AG20443 (cell line): ENCODE measurements at regions not wholly inside any gene's neighbourhood (a gene's known extent, or its start where the extent isn't known, plus 50 kb on each side); places are given as distances from the start of the nearest gene placed in this dataset.

Source experiments
- DNase-seq: peaks from one replicate; pipeline ENCODE4 v3.0.0; 2012; ENCODE audit warnings: low spot score, mixed read lengths

- DNase-seq = no peak
Measured at GRCh38 chr15:45743426-45744235, 108.8 kb downstream of the SQOR start.

DNA sequence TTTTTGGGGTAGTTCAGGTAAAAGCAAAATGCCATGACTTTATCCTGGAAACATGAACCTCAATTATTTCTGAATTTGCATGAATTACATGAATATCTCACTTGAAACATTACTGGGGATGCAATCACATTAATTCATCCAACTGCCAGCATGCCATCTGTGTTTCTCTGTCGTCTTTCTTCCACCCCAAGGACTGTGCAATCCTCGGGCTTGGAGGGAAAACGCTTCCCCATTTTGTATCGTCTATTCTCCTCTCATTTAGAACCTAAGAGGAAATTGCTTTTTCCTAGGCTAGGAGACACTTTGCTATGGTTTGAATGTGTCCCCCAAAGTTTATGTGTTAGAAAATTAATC is 109.4 kb downstream of the SQOR start:
- DNase-seq = no peak

- DNase-seq = no peak
Measured at GRCh38 chr15:45747426-45747825, 112.6 kb downstream of the SQOR start.

DNA sequence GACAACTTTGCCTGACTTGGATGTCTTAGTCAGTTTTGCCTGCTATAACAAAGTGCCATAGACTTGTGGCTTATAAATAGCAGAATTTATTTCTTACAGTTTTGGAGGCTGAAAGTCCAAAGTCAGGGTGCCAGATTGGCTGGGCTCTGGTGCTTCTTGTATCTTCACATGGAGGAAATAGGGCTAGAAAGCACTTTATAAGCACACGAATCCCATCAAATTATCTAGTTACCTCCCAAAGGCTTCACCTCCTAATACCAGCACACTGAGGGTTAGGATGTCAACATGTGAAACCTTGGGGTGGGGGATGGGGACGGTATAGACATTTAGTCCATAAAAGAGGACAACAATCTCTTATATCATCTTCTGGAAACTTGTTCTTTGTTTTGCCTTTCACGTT is 116.8 kb downstream of the SQOR start:
- no peak for DNase-seq

GRCh38 chr15:45759936-45760335 is 125.1 kb downstream of the SQOR start:
- DNase-seq = no peak

- DNase-seq = no peak
Measured at GRCh38 chr15:45762726-45763125, 127.9 kb downstream of the SQOR start.

DNA sequence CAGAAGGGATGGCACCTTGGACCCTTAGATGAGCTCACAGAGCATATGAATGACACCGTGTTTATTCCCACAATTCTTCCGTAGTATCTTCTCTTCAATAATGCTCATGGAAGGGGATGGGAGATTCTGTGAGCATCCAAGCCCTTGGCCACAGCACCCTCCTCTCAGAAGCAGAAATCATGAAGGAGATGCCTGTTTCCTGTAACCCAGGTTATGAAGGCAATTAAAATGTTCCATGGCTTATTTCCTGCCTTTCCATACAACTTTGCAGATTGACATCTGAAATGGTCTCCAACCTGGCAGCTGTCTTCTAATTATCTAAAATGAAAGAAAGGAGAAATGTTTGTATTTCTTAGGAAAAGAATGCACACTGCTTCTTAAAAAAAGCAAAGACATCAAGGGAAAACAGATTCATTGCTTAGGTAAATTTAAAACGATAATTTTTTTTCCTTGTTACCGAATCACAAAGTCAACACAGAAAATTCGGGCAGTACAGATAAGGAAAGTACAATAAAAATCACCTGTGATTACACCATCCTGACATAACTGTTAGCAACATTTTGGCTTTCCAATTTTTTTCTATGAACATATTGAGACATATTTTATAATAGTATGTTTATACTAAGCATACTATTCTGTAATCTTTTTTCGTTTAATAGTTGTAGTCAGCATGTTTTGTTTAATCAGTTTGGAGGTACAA is 128.5 kb downstream of the SQOR start:
- DNase-seq = no peak

- no peak for DNase-seq
Measured at GRCh38 chr15:45773149-45773548, 138.3 kb downstream of the SQOR start.

- DNase-seq = no peak
Measured at GRCh38 chr15:45776772-45777171, 141.9 kb downstream of the SQOR start.

- no peak for DNase-seq
Measured at GRCh38 chr15:45777781-45778180, 143.0 kb downstream of the SQOR start.

DNA sequence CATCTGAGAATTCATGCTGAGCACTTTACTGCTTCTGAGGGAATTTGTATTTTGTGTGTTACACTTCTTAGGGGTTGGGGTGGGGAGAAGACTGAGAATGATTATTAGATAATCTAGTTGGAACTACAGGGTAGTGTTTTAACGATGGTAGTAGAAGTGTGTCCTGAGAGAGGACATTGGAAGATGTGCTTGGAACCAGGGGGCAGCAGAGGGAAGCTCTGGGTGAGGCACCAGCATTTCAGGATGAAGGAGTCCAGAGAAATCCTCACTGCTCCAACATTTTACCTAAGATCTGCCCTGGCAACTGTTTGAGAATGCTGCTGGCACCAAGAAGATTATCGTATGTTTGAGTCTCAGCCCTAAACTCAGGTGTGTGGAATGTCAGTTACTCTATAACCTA is 145.5 kb downstream of the SQOR start:
- DNase-seq = no peak

DNA sequence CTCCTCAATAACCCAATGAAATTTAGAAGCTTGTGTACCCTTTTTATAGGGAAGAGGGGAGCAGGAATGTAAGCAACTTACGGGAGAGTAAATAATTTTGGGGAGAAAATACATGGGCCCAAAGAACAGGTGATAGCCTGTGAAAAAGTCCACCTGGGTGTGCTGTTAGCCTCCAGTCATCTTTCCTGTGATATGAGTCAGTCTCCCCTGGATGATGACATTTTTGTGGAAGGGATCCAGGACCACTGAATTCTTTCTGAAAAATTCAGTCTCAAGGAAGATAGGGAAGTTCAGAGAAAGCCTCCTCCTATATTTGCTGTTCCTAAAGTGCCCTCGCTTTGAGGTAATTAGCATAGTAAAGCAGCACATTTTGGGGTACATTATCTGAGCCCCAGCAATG is 149.8 kb downstream of the SQOR start:
- no peak for DNase-seq

- no peak for DNase-seq
Measured at GRCh38 chr15:45785897-45786296, 151.1 kb downstream of the SQOR start.

GRCh38 chr15:45790325-45790943 is 155.6 kb downstream of the SQOR start:
- DNase-seq = peak; percentile 43

GRCh38 chr15:45794304-45794703 is 159.5 kb downstream of the SQOR start:
- DNase-seq = no peak

DNA sequence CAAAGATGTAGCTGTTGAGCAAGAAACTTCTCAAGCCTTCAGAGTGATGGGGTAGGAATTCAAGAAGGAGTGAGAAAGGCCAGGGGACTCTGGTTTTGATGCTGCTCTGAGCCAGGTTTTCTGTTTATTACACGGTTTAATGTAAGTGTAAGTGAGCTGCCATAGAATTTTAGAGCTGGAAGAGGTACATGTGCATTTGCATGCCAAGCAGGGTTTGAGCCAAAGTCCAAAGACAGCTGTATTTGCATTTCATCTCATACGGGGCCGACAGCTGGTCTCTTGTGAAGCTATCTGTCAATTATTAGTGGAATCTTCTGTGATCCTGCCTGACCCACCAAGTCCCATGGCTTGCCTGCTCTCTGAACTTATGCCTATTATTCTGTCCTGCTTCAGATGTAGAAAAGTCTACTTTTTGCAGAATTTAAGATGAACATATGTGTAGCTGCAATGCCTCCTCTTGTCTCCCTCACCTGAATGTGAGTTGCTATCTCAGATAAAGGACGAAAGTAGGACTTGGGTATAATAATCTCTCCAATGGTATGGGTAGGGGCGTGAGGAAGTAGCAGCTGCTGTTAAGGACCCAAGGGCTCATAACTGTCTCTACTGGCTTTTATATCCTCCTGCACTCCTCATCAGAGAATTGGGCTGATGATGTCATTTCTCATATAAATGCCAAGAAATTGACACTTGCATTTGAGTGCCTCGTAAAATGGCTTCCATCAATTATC is 160.0 kb downstream of the SQOR start:
- no peak for DNase-seq

DNA sequence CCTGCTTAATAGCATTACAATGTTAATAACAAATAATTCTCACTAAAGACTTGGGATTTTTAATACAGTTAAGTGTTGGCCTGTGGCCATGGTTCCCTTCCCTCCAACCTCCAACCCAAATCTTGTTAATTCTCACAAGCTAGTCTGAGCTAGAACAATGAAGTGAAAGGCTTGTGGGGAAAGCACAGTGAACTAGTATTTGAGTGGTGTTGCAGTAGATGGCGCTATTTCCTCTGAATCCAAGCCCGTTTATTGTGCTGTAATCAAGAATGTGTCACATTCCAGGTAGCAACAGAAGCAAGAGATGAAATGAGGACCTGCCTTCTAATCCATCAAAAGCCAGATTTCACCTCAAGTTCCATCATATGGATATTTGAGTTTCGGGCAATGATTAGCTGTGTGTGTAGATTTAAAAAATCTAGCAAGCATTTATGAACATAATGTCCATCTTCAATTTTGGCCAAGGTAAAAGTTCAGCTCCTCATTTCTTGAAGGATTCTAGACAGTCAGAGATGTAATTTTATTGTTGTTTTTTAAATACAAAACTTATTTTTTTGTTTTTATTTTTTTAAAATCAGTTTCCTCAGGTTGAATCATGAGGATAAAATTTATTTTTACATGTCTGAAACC is 160.7 kb downstream of the SQOR start:
- DNase-seq = no peak

- no peak for DNase-seq
Measured at GRCh38 chr15:45796433-45796832, 161.6 kb downstream of the SQOR start.

- no peak for DNase-seq
Measured at GRCh38 chr15:45799508-45799907, 164.7 kb downstream of the SQOR start.

GRCh38 chr15:45801543-45801942 is 166.7 kb downstream of the SQOR start:
- DNase-seq = no peak

DNA sequence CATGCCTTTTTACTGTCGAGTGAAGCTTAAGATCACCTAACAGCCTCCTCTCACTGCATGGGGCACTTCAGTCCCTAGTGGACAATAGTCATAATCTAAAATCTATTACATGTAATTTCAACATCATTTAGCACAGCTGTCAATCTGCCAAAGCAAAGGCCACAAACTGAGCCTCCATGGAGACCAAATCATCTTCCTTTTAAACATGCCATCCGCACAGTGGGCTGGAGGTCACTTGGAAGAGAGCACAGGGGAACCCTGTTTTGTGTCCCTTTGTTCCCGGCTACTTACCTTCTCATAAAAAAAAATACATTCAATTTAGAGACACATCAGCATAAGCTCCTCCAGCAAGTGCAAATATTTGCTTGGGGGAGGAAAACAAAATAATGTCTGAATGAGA is 167.3 kb downstream of the SQOR start:
- DNase-seq = no peak

DNA sequence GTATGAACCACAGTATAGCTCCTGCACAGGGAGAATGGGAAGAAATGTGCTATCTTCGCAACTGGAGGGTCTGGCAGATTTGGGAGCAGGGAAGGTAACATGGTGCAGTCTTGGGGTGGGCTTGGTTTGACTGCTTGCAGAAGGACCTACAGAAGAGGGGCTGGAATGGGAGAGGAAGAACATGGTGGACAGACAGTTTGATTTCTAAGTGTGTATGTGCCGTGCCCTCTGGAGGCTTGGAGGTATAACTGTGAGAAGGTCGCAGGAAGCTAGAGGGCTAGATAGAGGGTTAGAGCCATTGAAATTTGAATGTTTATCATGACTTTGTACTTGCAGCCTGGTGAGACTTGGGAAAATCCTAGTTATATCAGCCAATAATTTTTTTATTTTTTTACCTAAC is 169.2 kb downstream of the SQOR start:
- DNase-seq = no peak
